GM12892 (cell line): ENCODE measurements at regions not wholly inside any gene's neighbourhood (a gene's known extent, or its start where the extent isn't known, plus 50 kb on each side); places are given as distances from the start of the nearest gene placed in this dataset.

ENCODE experiments used
- POLR2A ChIP-seq: IDR thresholded peaks from 2 replicates; pipeline ENCODE4 v1.6.1; 2011; ENCODE audit warnings: low read depth, low read length, control low read depth
- POLR2AphosphoS5 ChIP-seq: IDR thresholded peaks from 2 replicates; pipeline ENCODE4 v1.6.1; 2011; ENCODE audit warnings: low read depth, low read length, control low read depth
- TAF1 ChIP-seq: IDR thresholded peaks from 2 replicates; pipeline ENCODE4 v1.6.1; 2011; ENCODE audit warnings: low read depth, mild to moderate bottlenecking, control low read depth, low read length, borderline replicate concordance

- TF ChIP-seq POLR2AphosphoS5 (no peak), POLR2A (no peak), TAF1 (no peak)
These were observed 61.8 kb downstream of the RTP5 start for GRCh38 chr2:241931084-241931975.
